Vagina (tissue), 2 donors: ENCODE measurements at regions not wholly inside any gene's neighbourhood (a gene's known extent, or its start where the extent isn't known, plus 50 kb on each side); places are given as distances from the start of the nearest gene placed in this dataset.

Experiments
- DNase-seq, 2 donors: peaks; one replicate each; pipeline ENCODE4 v3.0.0-alpha.2; 2017; ENCODE audit errors: extremely low spot score in 2 of 2
- H3K27ac ChIP-seq: fragments of 200-600 bp; sonication (generic); one replicate; pipeline ENCODE4 v1.5.1; 2019
- H3K27me3 ChIP-seq: fragments of 200-600 bp; sonication (generic); one replicate; pipeline ENCODE4 v1.5.1; 2019
- H3K36me3 ChIP-seq, 2 donors: fragments of 200-600 bp; sonication (generic); one replicate each; pipeline ENCODE4 v1.5.1; 2017 to 2019
- H3K4me1 ChIP-seq: fragments of 200-600 bp; sonication (generic); one replicate; pipeline ENCODE4 v1.5.1; 2019
- H3K4me3 ChIP-seq, 2 donors: fragments of 200-600 bp; sonication (generic); 1 replicate in 1 of 2; 2 replicates in 1 of 2; pipeline ENCODE4 v1.5.1; 2016 to 2019
- H3K9me3 ChIP-seq: fragments of 200-600 bp; sonication (generic); one replicate; pipeline ENCODE4 v1.5.1; 2019
- CTCF ChIP-seq, 3 experiments: fragments of 450-650 bp in 2 of 3; fragments of 200-600 bp in 1 of 3; sonication (generic) in 1 of 3; IDR thresholded peaks; one replicate each; pipeline ENCODE4 v1.5.1; 2017 to 2019; ENCODE audit warnings: antibody characterized with exemption in 3 of 3, mild to moderate bottlenecking in 2 of 3, moderate library complexity in 2 of 3
- POLR2A ChIP-seq, 2 donors: fragments of 450-650 bp; IDR thresholded peaks; one replicate each; pipeline ENCODE4 v1.6.1; 2017; ENCODE audit warnings: antibody characterized with exemption in 2 of 2, mild to moderate bottlenecking in 2 of 2, moderate library complexity in 2 of 2
- POLR2AphosphoS5 ChIP-seq, 2 donors: sonication (generic); formaldehyde crosslinking; IDR thresholded peaks; one replicate each; pipeline ENCODE4 v1.9.0; 2017; ENCODE audit warnings: antibody characterized with exemption in 2 of 2, mild to moderate bottlenecking in 2 of 2, low read depth in 1 of 2; ENCODE audit not compliant: insufficient read depth in 1 of 2
- intact Hi-C: fragments of 100-400 bp; cut with DNase I; formaldehyde crosslinking; loops from one replicate; pipeline ENCODE4 v1.15.1; 2023

GRCh38 chr3:181616088-181617070 is 95.3 kb upstream of the SOX2 start:
- DNase-seq = no peak
- intact Hi-C loops = no loop called here
- H3K36me3 ChIP-seq = no peaks in the 10 kb centered on the region
- H3K4me3 ChIP-seq = no peak overlapping the region
- no peaks in the 10 kb centered on the region for H3K9me3 ChIP-seq
- no peaks in the 10 kb centered on the region for H3K4me1 ChIP-seq
- no peak for TF ChIP-seq CTCF (IDR thresholded peaks at IDR 0.05)
- no peak for TF ChIP-seq POLR2A (IDR thresholded peaks at IDR 0.05)
- TF ChIP-seq POLR2AphosphoS5 (IDR thresholded peaks at IDR 0.05; ENCODE audit: insufficient read depth in 1 of 2, low read depth in 1 of 2) = no peak
- H3K27ac ChIP-seq = no peak overlapping the region
- no peaks in the 10 kb centered on the region for H3K27me3 ChIP-seq

- no peaks in the 10 kb centered on the region for H3K36me3 ChIP-seq
- H3K4me1 ChIP-seq = no peaks in the 10 kb centered on the region
- intact Hi-C loops = no loop called here
- H3K9me3 ChIP-seq = no peaks in the 10 kb centered on the region
- no peak overlapping the region for H3K27ac ChIP-seq
- DNase-seq = no peak
- TF ChIP-seq POLR2AphosphoS5 (IDR thresholded peaks at IDR 0.05; ENCODE audit: insufficient read depth in 1 of 2, low read depth in 1 of 2) (no peak), POLR2A (IDR thresholded peaks at IDR 0.05) (no peak), CTCF (IDR thresholded peaks at IDR 0.05) (no peak)
- no peaks in the 10 kb centered on the region for H3K27me3 ChIP-seq
- no peak overlapping the region for H3K4me3 ChIP-seq
Observed at GRCh38 chr3:181615666-181616065, 96.1 kb upstream of the SOX2 start.

- Histone ChIP-seq H3K4me1 (no peaks in the 10 kb centered on the region), H3K27me3 (no peaks in the 10 kb centered on the region), H3K36me3 (no peaks in the 10 kb centered on the region), H3K4me3 (no peak overlapping the region), H3K9me3 (no peaks in the 10 kb centered on the region), H3K27ac (no peak overlapping the region)
- TF ChIP-seq CTCF (IDR thresholded peaks at IDR 0.05) (no peak), POLR2AphosphoS5 (IDR thresholded peaks at IDR 0.05; ENCODE audit: insufficient read depth in 1 of 2, low read depth in 1 of 2) (no peak), POLR2A (IDR thresholded peaks at IDR 0.05) (no peak)
- DNase-seq = no peak
- intact Hi-C loops = no loop called here
Observed at GRCh38 chr3:181614878-181615277, 96.8 kb upstream of the SOX2 start.

GRCh38 chr3:181613813-181614212 is 97.9 kb upstream of the SOX2 start:
- DNase-seq = no peak
- H3K9me3 ChIP-seq = no peaks in the 10 kb centered on the region
- TF ChIP-seq POLR2AphosphoS5 (IDR thresholded peaks at IDR 0.05; ENCODE audit: insufficient read depth in 1 of 2, low read depth in 1 of 2) (no peak), POLR2A (IDR thresholded peaks at IDR 0.05) (no peak), CTCF (IDR thresholded peaks at IDR 0.05) (no peak)

GRCh38 chr3:181613191-181613590 is 98.5 kb upstream of the SOX2 start:
- H3K27ac ChIP-seq = no peak overlapping the region

More at GRCh38 chr3:181613813-181614212, 97.9 kb upstream of the SOX2 start:
- intact Hi-C loops = no loop called here
- H3K27ac ChIP-seq = no peak overlapping the region
- no peaks in the 10 kb centered on the region for H3K36me3 ChIP-seq
- H3K27me3 ChIP-seq = no peaks in the 10 kb centered on the region
- H3K4me1 ChIP-seq = no peaks in the 10 kb centered on the region
- no peak overlapping the region for H3K4me3 ChIP-seq

More at GRCh38 chr3:181613191-181613590, 98.5 kb upstream of the SOX2 start:
- no peak overlapping the region for H3K4me3 ChIP-seq
- no peaks in the 10 kb centered on the region for H3K4me1 ChIP-seq
- no peaks in the 10 kb centered on the region for H3K9me3 ChIP-seq
- no peaks in the 10 kb centered on the region for H3K27me3 ChIP-seq
- intact Hi-C loops = no loop called here
- no peak for DNase-seq
- no peak for TF ChIP-seq POLR2AphosphoS5 (IDR thresholded peaks at IDR 0.05; ENCODE audit: insufficient read depth in 1 of 2, low read depth in 1 of 2)
- TF ChIP-seq CTCF (IDR thresholded peaks at IDR 0.05) = no peak
- TF ChIP-seq POLR2A (IDR thresholded peaks at IDR 0.05) = no peak
- H3K36me3 ChIP-seq = no peaks in the 10 kb centered on the region
